T-cell (primary cell): ENCODE measurements at regions not wholly inside any gene's neighbourhood (a gene's known extent, or its start where the extent isn't known, plus 50 kb on each side); places are given as distances from the start of the nearest gene placed in this dataset.

Source experiments
- ATAC-seq, 4 experiments: fragments of 200-7000 bp in 3 of 4; fragments of 150-1000 bp in 1 of 4; cut with Tn5 transposase; replicated peaks in 1 of 4; 1 replicate in 3 of 4; 2 replicates in 1 of 4; pipeline ENCODE4 v1.10.0; 2021; ENCODE audit warnings: moderate library complexity in 3 of 4, mild to moderate bottlenecking in 2 of 4, moderate number of reproducible peaks in 1 of 4
- CTCF ChIA-PET, 2 donors: fragments of 300-600 bp; sonication (Branson Sonifier 250); formaldehyde crosslinking; loops; one replicate each; lab custom pipeline; 2022; ENCODE audit warnings: antibody characterized with exemption in 2 of 2; lab: Charles Lee
- POLR2A ChIA-PET, 2 donors: fragments of 300-600 bp; sonication (Branson Sonifier 250); formaldehyde crosslinking; loops; one replicate each; lab custom pipeline; 2022; ENCODE audit warnings: antibody characterized with exemption in 2 of 2; lab: Charles Lee
- DNase-seq, 35 experiments: peaks; one replicate each; pipeline versions ENCODE4 v3.0.0 to v3.0.0-alpha.2; 2013 to 2023
- H3K27ac ChIP-seq: one replicate; pipeline ENCODE4 v1.5.1; 2013; ENCODE audit warnings: low read length
- H3K27me3 ChIP-seq, 2 experiments: replicated peaks in 1 of 2; 1 replicate in 1 of 2; 2 replicates in 1 of 2; pipeline versions ENCODE4 v1.6.1 to v1.7.0; 2013; ENCODE audit warnings: low read length in 1 of 2, mixed read lengths in 1 of 2; ENCODE audit not compliant: control insufficient read depth in 2 of 2, insufficient read depth in 2 of 2; ENCODE audit errors: extremely low read depth in 1 of 2
- H3K36me3 ChIP-seq, 2 donors: 1 replicate in 1 of 2; 2 replicates in 1 of 2; pipeline versions ENCODE4 v1.6.1 to v1.7.0; 2013; ENCODE audit warnings: low read length in 1 of 2; ENCODE audit not compliant: control insufficient read depth in 2 of 2, insufficient read depth in 1 of 2; ENCODE audit errors: extremely low read depth in 1 of 2
- H3K4me1 ChIP-seq, 2 experiments: 1 replicate in 1 of 2; 2 replicates in 1 of 2; pipeline versions ENCODE4 v1.6.1 to v1.7.0; 2013; ENCODE audit warnings: low read length in 2 of 2, mixed read lengths in 1 of 2; ENCODE audit not compliant: insufficient read depth in 2 of 2, control insufficient read depth in 1 of 2; ENCODE audit errors: extremely low read depth in 1 of 2
- H3K4me3 ChIP-seq, 2 donors: 1 replicate in 1 of 2; 2 replicates in 1 of 2; pipeline versions ENCODE4 v1.5.1 to v1.7.0; 2013; ENCODE audit warnings: mild to moderate bottlenecking in 2 of 2, low read length in 1 of 2, moderate library complexity in 1 of 2; ENCODE audit not compliant: control insufficient read depth in 1 of 2; ENCODE audit errors: extremely low read depth in 1 of 2
- H3K9me3 ChIP-seq: 2 replicates; pipeline ENCODE4 v1.7.0; 2013
- H3K27ac Mint-ChIP-seq, 2 donors: one replicate each; pipeline ENCODE4 v1.8.0; 2020 to 2021; ENCODE audit warnings: mild to moderate bottlenecking in 2 of 2, mixed read lengths in 2 of 2
- H3K27me3 Mint-ChIP-seq, 2 donors: one replicate each; pipeline ENCODE4 v1.8.0; 2021 to 2022; ENCODE audit warnings: mixed read lengths in 2 of 2
- H3K36me3 Mint-ChIP-seq: one replicate; pipeline ENCODE4 v1.8.0; 2021; ENCODE audit warnings: mixed read lengths
- H3K4me1 Mint-ChIP-seq, 3 donors: one replicate each; pipeline ENCODE4 v1.8.0; 2020 to 2022; ENCODE audit warnings: mixed read lengths in 3 of 3, mild to moderate bottlenecking in 1 of 3
- H3K4me3 Mint-ChIP-seq, 3 donors: one replicate each; pipeline ENCODE4 v1.8.0; 2020 to 2022; ENCODE audit warnings: mild to moderate bottlenecking in 3 of 3, mixed read lengths in 3 of 3, moderate library complexity in 3 of 3
- H3K9me3 Mint-ChIP-seq, 3 donors: one replicate each; pipeline ENCODE4 v1.8.0; 2020 to 2022; ENCODE audit warnings: mixed read lengths in 3 of 3
- WGBS: methylation state at CpG from one replicate; pipeline ENCODE4 v1.1.5; 2013; ENCODE audit warnings: missing lambda C conversion rate; ENCODE audit not compliant: insufficient coverage; 5-methylcytosine and 5-hydroxymethylcytosine counted together

DNA sequence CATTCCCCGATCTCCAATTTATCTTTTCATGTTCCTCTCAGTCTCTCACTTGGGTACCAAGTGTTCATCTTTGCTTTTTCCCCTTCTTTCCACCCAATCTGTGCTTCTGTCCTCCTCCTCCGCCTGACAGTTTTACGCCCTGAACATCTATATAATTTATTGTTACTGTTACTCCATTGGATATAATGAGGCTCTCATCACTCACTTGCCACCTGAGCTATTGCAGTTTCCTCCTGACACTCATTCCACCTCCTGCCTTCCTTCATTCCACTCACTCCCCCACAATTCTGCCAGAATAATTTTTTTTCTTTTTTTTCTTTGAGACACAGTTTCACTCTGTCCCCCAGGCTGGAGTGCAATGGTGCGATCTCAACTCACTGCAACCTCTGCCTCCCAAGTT lies 77.6 kb upstream of the SORBS2 start:
- no peaks in the 10 kb centered on the region for H3K36me3 Mint-ChIP-seq
- H3K9me3 Mint-ChIP-seq = peaks cover 3 to 7% (median 5%) of the 10 kb centered on the region in 3 donors
- no peak overlapping the region for H3K4me3 Mint-ChIP-seq
- H3K27ac Mint-ChIP-seq = no peak overlapping the region
- Histone ChIP-seq H3K4me3 (no peak overlapping the region), H3K4me1 (no peaks in the 10 kb centered on the region), H3K36me3 (no peaks in the 10 kb centered on the region), H3K27ac (no peak overlapping the region), H3K9me3 (no peaks in the 10 kb centered on the region), H3K27me3 (peaks cover 0 to 2% of the 10 kb centered on the region in 2 experiments)
- H3K4me1 Mint-ChIP-seq = peaks cover 0 to 5% (median 0%) of the 10 kb centered on the region in 3 donors
- no peak for DNase-seq
- ATAC-seq = no peak
- ChIA-PET POLR2A (no interaction called here), CTCF (no interaction called here)
- peaks cover 10 to 12% of the 10 kb centered on the region in 2 donors for H3K27me3 Mint-ChIP-seq
- 100% methylated on average over 1 of the region's 4 CpGs for WGBS

DNA sequence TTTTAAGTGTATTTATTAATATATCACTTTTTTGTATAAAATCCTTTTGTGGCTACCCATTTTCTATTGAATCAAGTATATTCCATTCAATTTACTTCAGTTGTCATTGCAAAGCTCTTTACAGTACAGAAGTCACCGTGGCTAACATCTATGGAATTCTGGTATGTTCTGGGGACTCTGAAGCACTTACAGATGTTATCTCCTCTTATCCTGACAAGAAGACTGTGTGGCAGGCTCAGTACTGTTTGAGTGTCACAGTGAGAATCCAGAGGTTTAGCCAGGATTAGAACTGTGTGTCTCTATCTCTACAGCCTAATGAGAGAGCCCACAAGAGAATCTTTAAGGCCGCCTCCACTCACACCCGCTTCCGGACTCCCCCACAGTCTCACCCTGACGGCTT lies 78.2 kb upstream of the SORBS2 start:
- no peak overlapping the region for H3K4me3 ChIP-seq
- WGBS = 94% methylated on average over 4 of the region's 5 CpGs
- H3K27ac ChIP-seq = no peak overlapping the region
- peaks cover 10 to 12% of the 10 kb centered on the region in 2 donors for H3K27me3 Mint-ChIP-seq
- CTCF ChIA-PET = no interaction called here
- H3K9me3 ChIP-seq = no peaks in the 10 kb centered on the region
- no peak for ATAC-seq
- H3K27me3 ChIP-seq = peaks cover 0 to 2% of the 10 kb centered on the region in 2 experiments
- peaks cover 0 to 5% (median 0%) of the 10 kb centered on the region in 3 donors for H3K4me1 Mint-ChIP-seq
- peaks cover 3 to 7% (median 5%) of the 10 kb centered on the region in 3 donors for H3K9me3 Mint-ChIP-seq
- no peak for DNase-seq
- H3K36me3 Mint-ChIP-seq = no peaks in the 10 kb centered on the region
- H3K36me3 ChIP-seq = no peaks in the 10 kb centered on the region
- POLR2A ChIA-PET = no interaction called here
- no peak overlapping the region for H3K27ac Mint-ChIP-seq
- H3K4me3 Mint-ChIP-seq = no peak overlapping the region
- H3K4me1 ChIP-seq = no peaks in the 10 kb centered on the region

DNA sequence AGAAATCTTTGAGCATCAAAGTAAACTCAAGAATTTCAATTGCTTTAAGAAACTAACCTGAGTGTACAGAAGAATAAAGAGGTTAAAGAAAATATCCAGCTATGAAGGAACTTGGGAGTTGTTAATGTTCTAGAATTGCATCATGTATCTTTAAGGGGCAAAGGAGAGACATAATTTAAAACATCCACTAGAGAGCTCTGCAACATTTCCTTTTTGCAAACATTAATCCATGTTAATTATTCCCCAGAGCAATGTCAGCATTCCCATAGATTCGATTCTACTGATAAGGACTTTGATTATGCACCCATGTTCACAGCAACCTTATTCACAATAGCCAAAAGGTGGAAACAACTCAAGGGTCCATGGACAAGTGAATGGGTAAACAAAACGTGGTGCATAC lies 80.2 kb upstream of the SORBS2 start:
- WGBS = 83% methylated on average over 1 of the region's 2 CpGs
- Histone ChIP-seq H3K9me3 (no peaks in the 10 kb centered on the region), H3K4me3 (no peak overlapping the region), H3K27ac (no peak overlapping the region), H3K27me3 (peaks cover 0 to 2% of the 10 kb centered on the region in 2 experiments), H3K4me1 (no peaks in the 10 kb centered on the region), H3K36me3 (no peaks in the 10 kb centered on the region)
- Mint-ChIP-seq H3K4me1 (peaks cover 0 to 1% (median 0%) of the 10 kb centered on the region in 3 donors), H3K9me3 (peaks cover 3 to 7% (median 5%) of the 10 kb centered on the region in 3 donors), H3K27ac (no peak overlapping the region), H3K4me3 (no peak overlapping the region), H3K36me3 (no peaks in the 10 kb centered on the region), H3K27me3 (peaks cover 8 to 13% of the 10 kb centered on the region in 2 donors)
- ChIA-PET POLR2A (no interaction called here), CTCF (no interaction called here)
- ATAC-seq = no peak
- DNase-seq = no peak

DNA sequence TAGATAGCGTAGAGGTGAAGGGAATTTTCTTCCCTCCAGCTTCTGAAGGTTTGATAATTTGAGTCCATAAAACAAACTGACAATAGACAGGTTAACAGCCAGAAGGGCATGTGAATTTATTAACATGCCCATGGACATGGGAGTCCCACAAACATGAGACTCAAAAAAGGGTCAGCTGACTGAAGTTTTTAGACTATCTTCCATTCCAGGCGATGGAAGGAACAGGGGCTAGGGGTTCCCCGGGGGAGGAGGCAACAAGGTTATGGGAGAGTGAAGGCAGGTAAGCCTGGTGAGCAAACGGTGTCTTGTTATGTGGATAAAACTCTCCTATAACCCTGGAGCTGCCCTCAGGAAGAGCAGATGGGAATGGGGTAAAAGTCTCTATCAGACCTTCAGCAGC lies 81.5 kb upstream of the SORBS2 start:
- Histone ChIP-seq H3K4me1 (no peaks in the 10 kb centered on the region), H3K27me3 (peaks cover 0 to 2% of the 10 kb centered on the region in 2 experiments), H3K27ac (no peak overlapping the region), H3K9me3 (no peaks in the 10 kb centered on the region), H3K36me3 (no peaks in the 10 kb centered on the region), H3K4me3 (no peak overlapping the region)
- H3K27ac Mint-ChIP-seq = no peak overlapping the region
- CTCF ChIA-PET = no interaction called here
- no peak for DNase-seq
- no peaks in the 10 kb centered on the region for H3K36me3 Mint-ChIP-seq
- peaks cover 1 to 4% (median 2%) of the 10 kb centered on the region in 3 donors for H3K9me3 Mint-ChIP-seq
- no CpG with 5 or more reads among the region's 4 CpGs for WGBS
- no peak overlapping the region for H3K4me3 Mint-ChIP-seq
- ATAC-seq = no peak
- POLR2A ChIA-PET = no interaction called here
- H3K27me3 Mint-ChIP-seq = peaks cover 8 to 12% of the 10 kb centered on the region in 2 donors
- H3K4me1 Mint-ChIP-seq = no peaks in the 10 kb centered on the region

DNA sequence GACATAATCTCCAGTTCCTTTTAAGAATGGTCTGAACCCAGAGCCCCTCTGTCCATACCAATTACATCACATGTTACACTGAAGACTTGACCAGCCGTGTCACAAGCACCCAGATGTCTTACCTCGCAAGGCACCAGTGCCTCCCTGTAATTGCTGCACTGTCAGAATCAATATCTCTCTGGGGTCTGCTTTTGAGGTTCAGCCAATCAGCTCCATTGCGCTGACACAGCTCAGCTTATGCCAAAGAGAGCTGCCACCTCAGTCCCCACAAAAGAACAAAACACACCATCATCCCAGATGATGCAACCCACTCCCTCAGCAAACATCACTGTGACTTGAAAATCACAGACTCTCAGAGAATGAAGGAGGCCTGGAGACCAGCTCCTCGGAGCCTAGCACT lies 82.5 kb upstream of the SORBS2 start:
- H3K27ac Mint-ChIP-seq = no peak overlapping the region
- peaks cover 8 to 10% of the 10 kb centered on the region in 2 donors for H3K27me3 Mint-ChIP-seq
- ChIA-PET CTCF (no interaction called here), POLR2A (no interaction called here)
- H3K27ac ChIP-seq = no peak overlapping the region
- H3K4me3 Mint-ChIP-seq = no peak overlapping the region
- 68% methylated on average over 4 of the region's 4 CpGs for WGBS
- no peaks in the 10 kb centered on the region for H3K9me3 Mint-ChIP-seq
- no peaks in the 10 kb centered on the region for H3K4me1 ChIP-seq
- H3K36me3 Mint-ChIP-seq = no peaks in the 10 kb centered on the region
- DNase-seq (no peak), ATAC-seq (no peak)
- H3K36me3 ChIP-seq = no peaks in the 10 kb centered on the region
- H3K9me3 ChIP-seq = no peaks in the 10 kb centered on the region
- H3K4me1 Mint-ChIP-seq = no peaks in the 10 kb centered on the region
- peaks cover 0 to 2% of the 10 kb centered on the region in 2 experiments for H3K27me3 ChIP-seq
- no peak overlapping the region for H3K4me3 ChIP-seq

DNA sequence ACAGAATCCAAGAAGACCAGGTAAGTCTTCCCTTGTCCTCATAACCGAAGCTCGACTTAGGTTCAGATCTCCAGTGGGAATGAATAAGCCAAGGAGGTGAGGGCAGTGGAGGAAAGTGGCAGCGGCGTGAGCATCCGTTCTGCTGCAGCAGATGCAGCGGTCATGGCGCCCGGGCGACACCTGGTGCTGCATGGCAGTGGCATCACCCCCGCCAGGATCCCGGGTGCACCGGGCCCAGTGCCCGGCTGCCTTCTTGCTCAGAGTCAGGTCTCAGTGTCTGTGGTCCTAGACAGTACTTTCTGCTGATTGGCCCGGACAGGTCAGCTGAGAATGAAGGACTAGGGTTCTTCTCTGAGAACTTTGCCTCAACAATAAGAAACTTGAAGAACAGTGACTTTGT lies 83.4 kb upstream of the SORBS2 start:
- ChIA-PET POLR2A (no interaction called here), CTCF (no interaction called here)
- H3K4me1 Mint-ChIP-seq = no peaks in the 10 kb centered on the region
- H3K36me3 Mint-ChIP-seq = no peaks in the 10 kb centered on the region
- no peak overlapping the region for H3K4me3 Mint-ChIP-seq
- ATAC-seq = no peak
- H3K27me3 Mint-ChIP-seq = peaks cover 8 to 9% of the 10 kb centered on the region in 2 donors
- DNase-seq = no peak
- no peak overlapping the region for H3K27ac ChIP-seq
- H3K4me3 ChIP-seq = no peak overlapping the region
- H3K9me3 ChIP-seq = no peaks in the 10 kb centered on the region
- H3K27ac Mint-ChIP-seq = no peak overlapping the region
- H3K9me3 Mint-ChIP-seq = no peaks in the 10 kb centered on the region
- no peaks in the 10 kb centered on the region for H3K36me3 ChIP-seq
- no peaks in the 10 kb centered on the region for H3K4me1 ChIP-seq
- WGBS = 88% methylated on average over 13 of the region's 14 CpGs
- peaks cover 0 to 2% of the 10 kb centered on the region in 2 experiments for H3K27me3 ChIP-seq

DNA sequence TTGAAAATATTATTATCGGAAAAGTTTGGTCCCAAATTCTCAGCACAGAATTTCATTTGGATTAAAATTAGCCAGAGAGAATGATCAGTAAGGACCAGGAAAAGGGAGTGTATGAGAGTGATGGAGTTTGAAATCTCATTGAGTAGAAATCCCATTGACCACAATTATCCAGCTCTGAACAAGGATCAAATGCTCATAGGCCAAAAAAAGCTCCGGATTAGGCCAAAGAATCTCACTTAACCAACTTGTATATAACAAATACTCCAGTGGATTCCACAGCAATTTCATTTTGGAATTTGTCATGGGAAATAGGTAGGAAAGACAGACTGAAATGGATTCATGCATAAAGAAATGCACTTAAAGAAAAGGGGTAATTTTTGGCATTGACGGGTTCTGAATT lies 83.9 kb upstream of the SORBS2 start:
- Mint-ChIP-seq H3K4me3 (no peak overlapping the region), H3K9me3 (no peaks in the 10 kb centered on the region), H3K27ac (no peak overlapping the region), H3K36me3 (no peaks in the 10 kb centered on the region), H3K4me1 (no peaks in the 10 kb centered on the region), H3K27me3 (peaks cover 8% of the 10 kb centered on the region in 2 donors)
- ChIA-PET CTCF (no interaction called here), POLR2A (no interaction called here)
- DNase-seq (no peak), ATAC-seq (no peak)
- 100% methylated on average over 1 of the region's 3 CpGs for WGBS
- H3K4me1 ChIP-seq = no peaks in the 10 kb centered on the region
- no peaks in the 10 kb centered on the region for H3K9me3 ChIP-seq
- H3K36me3 ChIP-seq = no peaks in the 10 kb centered on the region
- H3K27ac ChIP-seq = no peak overlapping the region
- no peaks in the 10 kb centered on the region for H3K27me3 ChIP-seq
- no peak overlapping the region for H3K4me3 ChIP-seq
